Lung (tissue), 11 donors: ENCODE measurements at regions not wholly inside any gene's neighbourhood (a gene's known extent, or its start where the extent isn't known, plus 50 kb on each side); places are given as distances from the start of the nearest gene placed in this dataset.

Experiments
- ATAC-seq: fragments of 200-7000 bp; cut with Tn5 transposase; one replicate; pipeline ENCODE4 v1.9.1; 2020; ENCODE audit warnings: moderate number of reproducible peaks; ENCODE audit not compliant: insufficient read depth, low FRiP score
- DNase-seq, 3 donors: peaks; one replicate each; pipeline ENCODE4 v3.0.0-alpha.2; 2013 to 2017
- H3K27ac ChIP-seq, 2 donors: one replicate each; pipeline ENCODE4 v1.5.1; 2013; ENCODE audit warnings: mild to moderate bottlenecking in 2 of 2, moderate library complexity in 2 of 2, control low read depth in 1 of 2, inconsistent platforms in 1 of 2, low read depth in 1 of 2, low read length in 1 of 2
- H3K27me3 ChIP-seq, 3 donors: one replicate each; pipeline ENCODE4 v1.5.1; 2013; ENCODE audit warnings: low read length in 2 of 3; ENCODE audit not compliant: control insufficient read depth in 3 of 3, insufficient read depth in 3 of 3
- H3K36me3 ChIP-seq, 4 donors: one replicate each; pipeline ENCODE4 v1.5.1; 2013; ENCODE audit warnings: low read length in 4 of 4, mild to moderate bottlenecking in 1 of 4, moderate library complexity in 1 of 4; ENCODE audit not compliant: control insufficient read depth in 4 of 4, insufficient read depth in 4 of 4
- H3K4me1 ChIP-seq, 5 donors: one replicate each; pipeline ENCODE4 v1.5.1; 2013; ENCODE audit warnings: low read length in 5 of 5, mild to moderate bottlenecking in 2 of 5, moderate library complexity in 1 of 5; ENCODE audit not compliant: control insufficient read depth in 5 of 5, insufficient read depth in 5 of 5
- H3K4me3 ChIP-seq: one replicate; pipeline ENCODE4 v1.5.1; 2013; ENCODE audit warnings: mild to moderate bottlenecking, control low read depth, moderate library complexity
- H3K9ac ChIP-seq, 2 donors: one replicate each; pipeline ENCODE4 v1.5.1; 2013; ENCODE audit warnings: low read length in 2 of 2, control low read depth in 1 of 2; ENCODE audit not compliant: insufficient read depth in 1 of 2
- H3K9me3 ChIP-seq, 4 donors: one replicate each; pipeline ENCODE4 v1.5.1; 2013; ENCODE audit warnings: low read length in 3 of 4, mild to moderate bottlenecking in 1 of 4, moderate library complexity in 1 of 4; ENCODE audit not compliant: control insufficient read depth in 4 of 4, insufficient read depth in 3 of 4
- WGBS, 2 donors: extraction: QIAGEN DNeasy Blood & Tissue Kit; methylation state at CpG; one replicate each; pipeline ENCODE4 v1.1.7; 2013; 5-methylcytosine and 5-hydroxymethylcytosine counted together
- TF ChIP-seq, protein P1 (sequence below): IDR thresholded peaks from 2 replicates; pipeline ENCODE4 v1.5.1; 2012; ENCODE audit warnings: mild to moderate bottlenecking; ENCODE audit errors: control extremely low read depth, extremely low read depth
- donor health status: control.
- donor health status: control.
- donor health status: Bipolar disorder and iron deficiency.
- donor health status: healthy.
- donor health status: DM: yes; HTN: yes; CAD: no.

- DNase-seq: no peak
- H3K36me3 ChIP-seq: no peaks in the 10 kb centered on the region
- no peaks in the 10 kb centered on the region for H3K4me1 ChIP-seq
- no peak overlapping the region for H3K9ac ChIP-seq
- no peak overlapping the region for H3K27ac ChIP-seq
- H3K9me3 ChIP-seq: no peaks in the 10 kb centered on the region
- no peaks in the 10 kb centered on the region for H3K27me3 ChIP-seq
- TF ChIP-seq, protein P1, sequence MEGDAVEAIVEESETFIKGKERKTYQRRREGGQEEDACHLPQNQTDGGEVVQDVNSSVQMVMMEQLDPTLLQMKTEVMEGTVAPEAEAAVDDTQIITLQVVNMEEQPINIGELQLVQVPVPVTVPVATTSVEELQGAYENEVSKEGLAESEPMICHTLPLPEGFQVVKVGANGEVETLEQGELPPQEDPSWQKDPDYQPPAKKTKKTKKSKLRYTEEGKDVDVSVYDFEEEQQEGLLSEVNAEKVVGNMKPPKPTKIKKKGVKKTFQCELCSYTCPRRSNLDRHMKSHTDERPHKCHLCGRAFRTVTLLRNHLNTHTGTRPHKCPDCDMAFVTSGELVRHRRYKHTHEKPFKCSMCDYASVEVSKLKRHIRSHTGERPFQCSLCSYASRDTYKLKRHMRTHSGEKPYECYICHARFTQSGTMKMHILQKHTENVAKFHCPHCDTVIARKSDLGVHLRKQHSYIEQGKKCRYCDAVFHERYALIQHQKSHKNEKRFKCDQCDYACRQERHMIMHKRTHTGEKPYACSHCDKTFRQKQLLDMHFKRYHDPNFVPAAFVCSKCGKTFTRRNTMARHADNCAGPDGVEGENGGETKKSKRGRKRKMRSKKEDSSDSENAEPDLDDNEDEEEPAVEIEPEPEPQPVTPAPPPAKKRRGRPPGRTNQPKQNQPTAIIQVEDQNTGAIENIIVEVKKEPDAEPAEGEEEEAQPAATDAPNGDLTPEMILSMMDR: no peak
- H3K4me3 ChIP-seq: no peak overlapping the region
- no peak for ATAC-seq
Measured at GRCh38 chr17:53122966-53123365, 699.8 kb upstream of the KIF2B start.

GRCh38 chr17:53119773-53120172 lies 703.0 kb upstream of the KIF2B start:
- H3K36me3 ChIP-seq: no peaks in the 10 kb centered on the region
- ATAC-seq (no peak), DNase-seq (no peak)
- H3K27ac ChIP-seq: no peak overlapping the region
- 67 to 68% methylated on average over 2 of the region's 2 CpGs for WGBS, 2 donors
- H3K4me3 ChIP-seq: no peak overlapping the region
- no peak overlapping the region for H3K9ac ChIP-seq
- TF ChIP-seq, protein P1: no peak
- no peaks in the 10 kb centered on the region for H3K27me3 ChIP-seq
- peaks cover 0 to 2% (median 0%) of the 10 kb centered on the region in 4 donors for H3K9me3 ChIP-seq
- no peaks in the 10 kb centered on the region for H3K4me1 ChIP-seq

DNA sequence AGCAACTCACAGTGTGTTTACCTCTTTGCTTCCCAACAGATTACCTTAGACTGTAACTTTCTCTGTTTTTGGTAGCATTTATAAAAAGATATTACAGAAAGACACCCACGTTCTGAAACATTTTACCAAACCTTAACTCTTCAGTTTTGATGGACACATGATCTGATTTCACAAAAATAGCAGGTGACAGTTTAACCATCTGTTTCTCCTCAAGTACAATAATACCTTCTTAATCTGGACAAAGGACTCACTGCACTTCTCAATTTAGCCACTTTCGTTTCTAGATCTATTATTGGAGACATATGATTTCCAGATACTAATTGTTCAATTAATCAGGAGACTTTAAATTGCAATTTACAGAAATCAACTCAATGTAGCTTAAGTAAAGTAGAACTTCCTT lies 703.8 kb upstream of the KIF2B start:
- H3K9ac ChIP-seq: no peak overlapping the region
- DNase-seq (no peak), ATAC-seq (no peak)
- no peak overlapping the region for H3K4me3 ChIP-seq
- 60 to 68% methylated on average over 2 of the region's 2 CpGs for WGBS, 2 donors
- TF ChIP-seq, protein P1: no peak
- peaks cover 0 to 2% (median 0%) of the 10 kb centered on the region in 4 donors for H3K9me3 ChIP-seq
- no peaks in the 10 kb centered on the region for H3K27me3 ChIP-seq
- no peak overlapping the region for H3K27ac ChIP-seq
- no peaks in the 10 kb centered on the region for H3K4me1 ChIP-seq
- no peaks in the 10 kb centered on the region for H3K36me3 ChIP-seq

DNA sequence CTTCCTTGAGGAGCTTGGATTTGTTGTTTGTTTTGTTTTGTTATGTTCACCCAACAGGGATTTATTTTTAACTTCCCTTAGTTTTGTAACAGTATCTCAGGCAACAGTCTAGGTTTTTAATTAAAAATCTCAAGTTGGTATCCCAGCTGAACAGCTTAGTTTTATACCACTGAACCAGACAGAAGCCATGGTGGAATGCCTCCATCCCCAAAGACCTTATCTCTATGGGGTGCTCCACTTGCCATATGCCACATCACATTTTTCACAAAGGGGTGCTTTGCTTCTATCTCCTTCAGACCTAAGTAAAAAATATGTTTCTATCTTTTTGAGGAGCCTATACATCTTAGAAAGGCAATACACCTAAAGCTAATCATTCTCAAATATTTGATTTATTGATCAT lies 715.8 kb upstream of the KIF2B start:
- no peaks in the 10 kb centered on the region for H3K36me3 ChIP-seq

More for the DNA sequence above, 715.8 kb upstream of the KIF2B start:
- no peak overlapping the region for H3K4me3 ChIP-seq
- no peak overlapping the region for H3K27ac ChIP-seq
- no peak overlapping the region for H3K9ac ChIP-seq
- DNase-seq (no peak), ATAC-seq (no peak)
- H3K9me3 ChIP-seq: no peaks in the 10 kb centered on the region
- H3K4me1 ChIP-seq: no peaks in the 10 kb centered on the region
- TF ChIP-seq, protein P1: no peak
- H3K27me3 ChIP-seq: no peaks in the 10 kb centered on the region
